ENCODE measurements at regions not wholly inside any gene's neighbourhood (a gene's known extent, or its start where the extent isn't known, plus 50 kb on each side); places are given as distances from the start of the nearest gene placed in this dataset.

DNA sequence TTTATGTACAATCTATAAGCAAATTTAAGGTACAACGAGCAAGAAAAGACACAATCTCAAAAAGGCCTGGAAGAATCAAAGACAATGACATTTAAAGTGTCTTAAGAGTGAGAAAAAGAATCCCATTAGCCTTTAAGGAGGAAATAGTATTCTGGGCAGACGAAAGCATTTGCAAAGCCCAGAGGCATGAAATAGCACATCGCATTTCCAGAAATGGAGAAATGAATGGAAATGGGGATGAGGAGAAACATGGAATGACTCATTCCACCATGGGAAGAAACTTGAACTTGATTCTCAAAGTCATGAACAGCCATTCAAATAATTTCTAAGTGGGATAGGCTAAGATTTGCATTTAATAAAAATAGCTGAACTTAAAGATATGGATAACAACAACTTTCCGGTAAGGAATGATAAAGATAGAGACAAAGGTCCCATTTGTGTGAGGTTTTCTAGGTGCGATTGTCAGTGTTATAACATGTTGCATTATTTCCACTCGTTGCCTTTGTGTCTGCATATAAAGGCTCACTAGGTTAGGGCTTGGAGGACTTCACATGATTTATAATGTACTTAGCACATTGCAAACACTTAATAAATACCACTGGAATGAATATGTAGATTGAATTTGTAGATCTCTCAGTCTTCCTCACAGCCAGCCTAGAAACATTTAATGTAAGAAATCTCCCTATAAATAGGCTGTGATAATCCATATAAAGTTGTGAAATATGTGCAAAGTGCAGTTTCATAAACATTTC lies 310.3 kb upstream of the KLF6 start:
- Histone ChIP-seq H3K4me1 (ENCODE audit: control insufficient read depth, extremely low read depth, insufficient read depth, low read length) (no peaks in the 10 kb centered on the region), H3K27ac (ENCODE audit: control insufficient read depth, insufficient read depth, low read length) (no peak overlapping the region), H3K9me3 (ENCODE audit: control insufficient read depth, low read depth, low read length) (no peaks in the 10 kb centered on the region), H3K36me3 (ENCODE audit: control insufficient read depth in 2 of 2, extremely low read depth in 1 of 2, insufficient read depth in 2 of 2, low read length in 2 of 2) (no peaks in the 10 kb centered on the region), H3K4me3 (ENCODE audit: control insufficient read depth in 2 of 3, extremely low read depth in 1 of 3, insufficient read depth in 2 of 3, low read depth in 1 of 3, low read length in 3 of 3) (no peak overlapping the region), H3K9ac (ENCODE audit: control insufficient read depth, extremely low read depth, insufficient read depth, low read length) (no peak overlapping the region), H2AFZ (ENCODE audit: control insufficient read depth, low read length) (no peak overlapping the region), H3K79me2 (ENCODE audit: control insufficient read depth, insufficient read depth, low read length) (no peaks in the 10 kb centered on the region), H4K20me1 (ENCODE audit: control insufficient read depth, extremely low read depth, insufficient read depth, low read length) (no peaks in the 10 kb centered on the region), H3K4me2 (ENCODE audit: control insufficient read depth, extremely low read depth, insufficient read depth, low read depth, low read length) (no peak overlapping the region), H3K27me3 (ENCODE audit: control insufficient read depth, extremely low read depth, insufficient read depth, low read length) (no peaks in the 10 kb centered on the region), H3K9me1 (ENCODE audit: control insufficient read depth, extremely low read depth, insufficient read depth, low read length) (no peaks in the 10 kb centered on the region)
- dilution Hi-C loops (cut with MboI; ENCODE audit: extremely low pct_ligation_motif_present, low sequenced_read_pairs) = no loop called here
- no peak for DNase-seq (ENCODE audit: low read depth, low spot score)
- TF ChIP-seq, protein P1, sequence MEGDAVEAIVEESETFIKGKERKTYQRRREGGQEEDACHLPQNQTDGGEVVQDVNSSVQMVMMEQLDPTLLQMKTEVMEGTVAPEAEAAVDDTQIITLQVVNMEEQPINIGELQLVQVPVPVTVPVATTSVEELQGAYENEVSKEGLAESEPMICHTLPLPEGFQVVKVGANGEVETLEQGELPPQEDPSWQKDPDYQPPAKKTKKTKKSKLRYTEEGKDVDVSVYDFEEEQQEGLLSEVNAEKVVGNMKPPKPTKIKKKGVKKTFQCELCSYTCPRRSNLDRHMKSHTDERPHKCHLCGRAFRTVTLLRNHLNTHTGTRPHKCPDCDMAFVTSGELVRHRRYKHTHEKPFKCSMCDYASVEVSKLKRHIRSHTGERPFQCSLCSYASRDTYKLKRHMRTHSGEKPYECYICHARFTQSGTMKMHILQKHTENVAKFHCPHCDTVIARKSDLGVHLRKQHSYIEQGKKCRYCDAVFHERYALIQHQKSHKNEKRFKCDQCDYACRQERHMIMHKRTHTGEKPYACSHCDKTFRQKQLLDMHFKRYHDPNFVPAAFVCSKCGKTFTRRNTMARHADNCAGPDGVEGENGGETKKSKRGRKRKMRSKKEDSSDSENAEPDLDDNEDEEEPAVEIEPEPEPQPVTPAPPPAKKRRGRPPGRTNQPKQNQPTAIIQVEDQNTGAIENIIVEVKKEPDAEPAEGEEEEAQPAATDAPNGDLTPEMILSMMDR (optimal IDR thresholded peaks at IDR 0.05 in 1 of 3, IDR thresholded peaks at IDR 0.05 in 1 of 3, conservative IDR thresholded peaks at IDR 0.05 in 1 of 3; ENCODE audit: extremely low read depth in 1 of 3, insufficient read depth in 2 of 3, low read length in 3 of 3) = no peak
- no peak for TF ChIP-seq EZH2 (IDR thresholded peaks at IDR 0.05; ENCODE audit: low read length)
- FAIRE-seq = no peak

DNA sequence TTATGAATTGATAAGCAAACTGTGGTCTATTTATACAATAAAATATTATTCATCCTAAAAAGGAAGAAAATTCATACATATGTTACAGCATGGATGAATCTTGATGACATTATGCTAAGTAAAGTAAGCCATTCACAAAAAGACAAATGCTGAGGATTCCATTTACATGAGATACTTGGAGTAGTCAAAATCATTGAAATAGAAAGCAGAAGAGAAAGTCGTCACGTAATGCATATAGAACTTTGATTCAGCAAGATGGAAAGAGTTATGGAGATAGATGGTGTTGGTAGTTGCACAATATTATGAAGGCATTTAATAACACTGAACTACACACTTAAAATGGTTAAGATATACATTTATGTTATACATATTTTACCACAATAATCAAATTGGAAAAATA lies 309.7 kb upstream of the KLF6 start:
- Histone ChIP-seq H2AFZ (ENCODE audit: control insufficient read depth, low read length) (no peak overlapping the region), H3K9ac (ENCODE audit: control insufficient read depth, extremely low read depth, insufficient read depth, low read length) (no peak overlapping the region), H3K4me1 (ENCODE audit: control insufficient read depth, extremely low read depth, insufficient read depth, low read length) (no peaks in the 10 kb centered on the region), H3K4me2 (ENCODE audit: control insufficient read depth, extremely low read depth, insufficient read depth, low read depth, low read length) (no peak overlapping the region), H3K27me3 (ENCODE audit: control insufficient read depth, extremely low read depth, insufficient read depth, low read length) (no peaks in the 10 kb centered on the region), H3K4me3 (ENCODE audit: control insufficient read depth in 2 of 3, extremely low read depth in 1 of 3, insufficient read depth in 2 of 3, low read depth in 1 of 3, low read length in 3 of 3) (no peak overlapping the region), H4K20me1 (ENCODE audit: control insufficient read depth, extremely low read depth, insufficient read depth, low read length) (no peaks in the 10 kb centered on the region), H3K9me1 (ENCODE audit: control insufficient read depth, extremely low read depth, insufficient read depth, low read length) (no peaks in the 10 kb centered on the region), H3K79me2 (ENCODE audit: control insufficient read depth, insufficient read depth, low read length) (no peaks in the 10 kb centered on the region), H3K36me3 (ENCODE audit: control insufficient read depth in 2 of 2, extremely low read depth in 1 of 2, insufficient read depth in 2 of 2, low read length in 2 of 2) (no peaks in the 10 kb centered on the region), H3K9me3 (ENCODE audit: control insufficient read depth, low read depth, low read length) (no peaks in the 10 kb centered on the region), H3K27ac (ENCODE audit: control insufficient read depth, insufficient read depth, low read length) (no peak overlapping the region)
- DNase-seq (ENCODE audit: low read depth, low spot score) = no peak
- dilution Hi-C loops (cut with MboI; ENCODE audit: extremely low pct_ligation_motif_present, low sequenced_read_pairs) = no loop called here
- TF ChIP-seq, protein P1 (optimal IDR thresholded peaks at IDR 0.05 in 1 of 3, IDR thresholded peaks at IDR 0.05 in 1 of 3, conservative IDR thresholded peaks at IDR 0.05 in 1 of 3; ENCODE audit: extremely low read depth in 1 of 3, insufficient read depth in 2 of 3, low read length in 3 of 3) = no peak
- no peak for TF ChIP-seq EZH2 (IDR thresholded peaks at IDR 0.05; ENCODE audit: low read length)
- no peak for FAIRE-seq

Measured in keratinocyte (primary cell).